Tibial nerve (tissue), 3 donors: ENCODE measurements at regions not wholly inside any gene's neighbourhood (a gene's known extent, or its start where the extent isn't known, plus 50 kb on each side); places are given as distances from the start of the nearest gene placed in this dataset.

Experiments used
- POLR2A ChIP-seq, 2 donors: fragments of 450-650 bp; IDR thresholded peaks; one replicate each; pipeline ENCODE4 v1.6.1; 2017; ENCODE audit warnings: antibody characterized with exemption in 2 of 2, mild to moderate bottlenecking in 2 of 2, moderate library complexity in 2 of 2
- TF ChIP-seq, protein P1 (sequence below), 5 experiments: fragments of 200-600 bp in 3 of 5; fragments of 450-650 bp in 2 of 5; sonication (generic) in 3 of 5; IDR thresholded peaks; one replicate each; pipeline ENCODE4 v1.5.1; 2016 to 2019; ENCODE audit warnings: antibody characterized with exemption in 5 of 5, mild to moderate bottlenecking in 3 of 5, moderate library complexity in 2 of 5

DNA sequence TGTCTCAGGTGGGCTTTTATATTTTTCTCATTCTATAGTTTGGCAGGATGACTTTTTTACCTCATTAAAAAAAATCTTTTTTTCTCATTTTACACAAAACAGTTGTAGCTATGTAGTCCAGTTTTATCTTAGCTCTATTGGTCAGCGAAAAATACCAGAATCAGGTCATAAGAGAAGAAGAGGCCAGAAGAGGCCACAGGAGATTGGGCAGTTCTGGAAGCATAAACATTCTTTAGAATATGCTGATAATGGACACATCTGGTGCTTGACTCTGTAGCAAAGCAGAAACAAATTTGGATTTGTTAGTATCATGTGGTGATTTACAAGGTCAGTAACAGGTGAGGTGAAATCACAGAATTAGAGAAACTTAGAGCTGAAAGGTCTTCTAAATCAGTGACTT is 66.6 kb upstream of the ARHGAP24 start:
- TF ChIP-seq POLR2A (IDR thresholded peaks at IDR 0.05), result no peak
- TF ChIP-seq, protein P1, sequence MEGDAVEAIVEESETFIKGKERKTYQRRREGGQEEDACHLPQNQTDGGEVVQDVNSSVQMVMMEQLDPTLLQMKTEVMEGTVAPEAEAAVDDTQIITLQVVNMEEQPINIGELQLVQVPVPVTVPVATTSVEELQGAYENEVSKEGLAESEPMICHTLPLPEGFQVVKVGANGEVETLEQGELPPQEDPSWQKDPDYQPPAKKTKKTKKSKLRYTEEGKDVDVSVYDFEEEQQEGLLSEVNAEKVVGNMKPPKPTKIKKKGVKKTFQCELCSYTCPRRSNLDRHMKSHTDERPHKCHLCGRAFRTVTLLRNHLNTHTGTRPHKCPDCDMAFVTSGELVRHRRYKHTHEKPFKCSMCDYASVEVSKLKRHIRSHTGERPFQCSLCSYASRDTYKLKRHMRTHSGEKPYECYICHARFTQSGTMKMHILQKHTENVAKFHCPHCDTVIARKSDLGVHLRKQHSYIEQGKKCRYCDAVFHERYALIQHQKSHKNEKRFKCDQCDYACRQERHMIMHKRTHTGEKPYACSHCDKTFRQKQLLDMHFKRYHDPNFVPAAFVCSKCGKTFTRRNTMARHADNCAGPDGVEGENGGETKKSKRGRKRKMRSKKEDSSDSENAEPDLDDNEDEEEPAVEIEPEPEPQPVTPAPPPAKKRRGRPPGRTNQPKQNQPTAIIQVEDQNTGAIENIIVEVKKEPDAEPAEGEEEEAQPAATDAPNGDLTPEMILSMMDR (IDR thresholded peaks at IDR 0.05), result no peak
